Retinal pigment epithelial cell (primary cell): ENCODE measurements at regions not wholly inside any gene's neighbourhood (a gene's known extent, or its start where the extent isn't known, plus 50 kb on each side); places are given as distances from the start of the nearest gene placed in this dataset.

ENCODE experiments used
- DNase-seq: peaks from one replicate; pipeline ENCODE4 v3.0.0-alpha.2; 2010; ENCODE audit warnings: low read depth
- H3K4me3 ChIP-seq: 2 replicates; pipeline ENCODE4 v1.5.1; 2011; ENCODE audit warnings: mild to moderate bottlenecking, low read length, control low read depth, moderate library complexity
- CTCF ChIP-seq: conservative IDR thresholded peaks from 2 replicates; pipeline ENCODE4 v1.5.1; 2011; ENCODE audit warnings: low read depth, low read length, control low read depth, inconsistent platforms

- no peak for TF ChIP-seq CTCF
- DNase-seq: no peak
- no peak overlapping the region for H3K4me3 ChIP-seq
Measured at GRCh38 chr9:107102011-107102410, 181.1 kb upstream of the RAD23B start.

GRCh38 chr9:107103621-107104020, 179.5 kb upstream of the RAD23B start:
- no peak for TF ChIP-seq CTCF
- no peak overlapping the region for H3K4me3 ChIP-seq
- DNase-seq: no peak

GRCh38 chr9:107105784-107106183, 177.3 kb upstream of the RAD23B start:
- H3K4me3 ChIP-seq: no peak overlapping the region
- TF ChIP-seq CTCF: no peak
- DNase-seq: no peak

- no peak overlapping the region for H3K4me3 ChIP-seq
- no peak for DNase-seq
- TF ChIP-seq CTCF: no peak
Measured at GRCh38 chr9:107106416-107106815, 176.7 kb upstream of the RAD23B start.

GRCh38 chr9:107108342-107109130, 174.5 kb upstream of the RAD23B start:
- no peak for DNase-seq
- no peak overlapping the region for H3K4me3 ChIP-seq
- no peak for TF ChIP-seq CTCF

GRCh38 chr9:107109324-107109723, 173.8 kb upstream of the RAD23B start:
- no peak for DNase-seq
- no peak overlapping the region for H3K4me3 ChIP-seq
- no peak for TF ChIP-seq CTCF

- no peak overlapping the region for H3K4me3 ChIP-seq
- no peak for DNase-seq
- TF ChIP-seq CTCF: no peak
Measured at GRCh38 chr9:107110153-107110552, 172.9 kb upstream of the RAD23B start.
